ENCODE measurements at regions not wholly inside any gene's neighbourhood (a gene's known extent, or its start where the extent isn't known, plus 50 kb on each side); places are given as distances from the start of the nearest gene placed in this dataset.

DNA sequence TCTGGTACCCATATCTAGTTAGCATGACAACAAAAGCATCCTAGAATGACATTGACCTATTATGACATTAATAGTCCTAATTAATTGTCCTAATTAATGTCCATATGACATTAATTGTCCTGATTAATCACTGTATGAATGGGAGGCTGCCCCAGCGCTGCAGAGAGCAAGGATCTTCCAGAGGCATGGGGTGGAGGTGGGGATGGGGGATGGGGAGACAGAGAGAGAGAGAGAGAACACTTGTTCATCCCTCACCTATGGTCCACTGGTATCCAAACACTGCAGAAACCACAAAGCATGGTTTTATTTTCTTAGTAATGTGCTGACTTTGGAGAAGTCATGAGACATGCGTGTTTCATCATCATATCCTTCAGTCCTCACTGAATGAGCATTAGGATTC is 235.1 kb downstream of the FNDC1 start:
- no peaks in the 10 kb centered on the region for H3K36me3 ChIP-seq (ENCODE audit: control insufficient read depth, insufficient read depth, low read length)
- H3K4me2 ChIP-seq (ENCODE audit: insufficient read depth, low read length), result no peak overlapping the region
- in situ Hi-C loops (cut with MboI), result no loop called here
- peaks cover 0 to 8% of the 10 kb centered on the region in 2 experiments; a peak in 1 of 5 replicates for H3K27me3 ChIP-seq (ENCODE audit: control insufficient read depth in 2 of 2, insufficient read depth in 2 of 2, low read length in 2 of 2)
- ChIA-PET CTCF (ENCODE audit: low intra/inter-chr PET ratio) (no interaction called here), POLR2A (interaction anchor here (0.7 kb wide), 2 partner anchors 19 to 149 kb away, joined by 4 read pairs; no protein-coding TSS in a partner anchor)
- intact Hi-C loops (cut with micrococcal nuclease), result no loop called here
- WGBS (ENCODE audit: insufficient coverage, low coverage, missing lambda C conversion rate), result 5% methylated on average over 2 of the region's 2 CpGs
- no peaks in the 10 kb centered on the region for H3K9me1 ChIP-seq (ENCODE audit: control insufficient read depth, insufficient read depth, low read length)
- no peak for FAIRE-seq
- no peak for TF ChIP-seq TAL1 (IDR thresholded peaks at IDR 0.05)
- no peak for TF ChIP-seq BACH1 (tag; IDR thresholded peaks at IDR 0.05)
- TF ChIP-seq GABPB2 (CRISPR knock-in tag; conservative IDR thresholded peaks at IDR 0.05), result no peak
- no peak for TF ChIP-seq ZNF766 (CRISPR knock-in tag; conservative IDR thresholded peaks at IDR 0.05)
- no peak for TF ChIP-seq ZNF586 (CRISPR knock-in tag; conservative IDR thresholded peaks at IDR 0.05)
- no peak for TF ChIP-seq CUX1 (CRISPR knock-in tag; IDR thresholded peaks at IDR 0.05)
- no peak for TF ChIP-seq RBM15 (IDR thresholded peaks at IDR 0.05; ENCODE audit: insufficient read depth, low read length)
- no peak for TF ChIP-seq ELF4 (CRISPR knock-in tag; IDR thresholded peaks at IDR 0.05)
- no peak for TF ChIP-seq ETV1 (tag; conservative IDR thresholded peaks at IDR 0.05; ENCODE audit: low read depth)
- TF ChIP-seq CBX8 (IDR thresholded peaks at IDR 0.05; ENCODE audit: borderline replicate concordance, extremely low read depth, low read depth, low read length, poor library complexity, severe bottlenecking), result no peak
- TF ChIP-seq DMBX1 (CRISPR knock-in tag; IDR thresholded peaks at IDR 0.05; ENCODE audit: borderline replicate concordance), result no peak
- no peaks in the 10 kb centered on the region for H3K9me3 ChIP-seq (replicated peaks; ENCODE audit: control insufficient read depth, insufficient read depth, low read depth, low read length)
- H2AFZ ChIP-seq (ENCODE audit: low read depth, low read length), result no peak overlapping the region
- no peak for DNase-seq (ENCODE audit: extremely low read depth in 1 of 4, low spot score in 3 of 4)
- no peak overlapping the region for H3K4me3 ChIP-seq
- no peak overlapping the region for H3K27ac ChIP-seq (ENCODE audit: extremely low read depth, low read depth, low read length)
- no peaks in the 10 kb centered on the region for H3K4me1 ChIP-seq (replicated peaks in 1 of 2; ENCODE audit: control insufficient read depth in 2 of 2, insufficient read depth in 2 of 2, low read length in 2 of 2)
- no peak overlapping the region for H3K9ac ChIP-seq (ENCODE audit: insufficient read depth in 1 of 2, low read depth in 2 of 2, low read length in 2 of 2)
- ATAC-seq, result no peak
- no peaks in the 10 kb centered on the region for H4K20me1 ChIP-seq (replicated peaks; ENCODE audit: control insufficient read depth, insufficient read depth, low read length)
- BruUV-seq (replicated peaks), result no TSS peak
- no peaks in the 10 kb centered on the region for H3K79me2 ChIP-seq (ENCODE audit: control insufficient read depth, insufficient read depth, low read length)

All from K562 (cell line).